Astrocyte (in vitro differentiated cells and primary cell): ENCODE measurements at regions not wholly inside any gene's neighbourhood (a gene's known extent, or its start where the extent isn't known, plus 50 kb on each side); places are given as distances from the start of the nearest gene placed in this dataset.

Experiments used
- CTCF ChIP-seq: IDR thresholded peaks from 2 replicates; pipeline ENCODE4 v1.5.1; 2011; ENCODE audit warnings: low read depth, mild to moderate bottlenecking, inconsistent platforms, low read length, moderate library complexity; ENCODE audit not compliant: insufficient read depth
- EZH2 ChIP-seq: IDR thresholded peaks from 2 replicates; pipeline ENCODE4 v1.6.1; 2012; ENCODE audit warnings: mild to moderate bottlenecking, low read length, inconsistent platforms; ENCODE audit not compliant: insufficient read depth

- no peak for TF ChIP-seq CTCF
- TF ChIP-seq EZH2: no peak
These were observed 169.9 kb downstream of the BCL11A start for GRCh38 chr2:60383401-60384143.
